Body of pancreas (tissue), 4 donors: ENCODE measurements at regions not wholly inside any gene's neighbourhood (a gene's known extent, or its start where the extent isn't known, plus 50 kb on each side); places are given as distances from the start of the nearest gene placed in this dataset.

Experiments
- POLR2A ChIP-seq, 3 donors: fragments of 450-650 bp; IDR thresholded peaks; one replicate each; pipeline ENCODE4 v1.6.1; 2016; ENCODE audit warnings: antibody characterized with exemption in 3 of 3, mild to moderate bottlenecking in 2 of 3
- TF ChIP-seq, protein P1 (sequence below), 7 experiments: fragments of 450-650 bp in 4 of 7; fragments of 200-600 bp in 3 of 7; sonication (generic) in 3 of 7; IDR thresholded peaks; one replicate each; pipeline ENCODE4 v1.5.1; 2016 to 2019; ENCODE audit warnings: antibody characterized with exemption in 7 of 7

GRCh38 chrY:7818924-7819323, 907.4 kb upstream of the AMELY start:
- TF ChIP-seq, protein P1, sequence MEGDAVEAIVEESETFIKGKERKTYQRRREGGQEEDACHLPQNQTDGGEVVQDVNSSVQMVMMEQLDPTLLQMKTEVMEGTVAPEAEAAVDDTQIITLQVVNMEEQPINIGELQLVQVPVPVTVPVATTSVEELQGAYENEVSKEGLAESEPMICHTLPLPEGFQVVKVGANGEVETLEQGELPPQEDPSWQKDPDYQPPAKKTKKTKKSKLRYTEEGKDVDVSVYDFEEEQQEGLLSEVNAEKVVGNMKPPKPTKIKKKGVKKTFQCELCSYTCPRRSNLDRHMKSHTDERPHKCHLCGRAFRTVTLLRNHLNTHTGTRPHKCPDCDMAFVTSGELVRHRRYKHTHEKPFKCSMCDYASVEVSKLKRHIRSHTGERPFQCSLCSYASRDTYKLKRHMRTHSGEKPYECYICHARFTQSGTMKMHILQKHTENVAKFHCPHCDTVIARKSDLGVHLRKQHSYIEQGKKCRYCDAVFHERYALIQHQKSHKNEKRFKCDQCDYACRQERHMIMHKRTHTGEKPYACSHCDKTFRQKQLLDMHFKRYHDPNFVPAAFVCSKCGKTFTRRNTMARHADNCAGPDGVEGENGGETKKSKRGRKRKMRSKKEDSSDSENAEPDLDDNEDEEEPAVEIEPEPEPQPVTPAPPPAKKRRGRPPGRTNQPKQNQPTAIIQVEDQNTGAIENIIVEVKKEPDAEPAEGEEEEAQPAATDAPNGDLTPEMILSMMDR (IDR thresholded peaks at IDR 0.05), result peak in 4 of 7 experiments; percentile 23 to 57 (median 40)
- TF ChIP-seq POLR2A (IDR thresholded peaks at IDR 0.05), result no peak
